CD1c-positive myeloid dendritic cell (primary cell): ENCODE measurements at regions not wholly inside any gene's neighbourhood (a gene's known extent, or its start where the extent isn't known, plus 50 kb on each side); places are given as distances from the start of the nearest gene placed in this dataset.

Experiments used
- DNase-seq: peaks from one replicate; pipeline ENCODE4 v3.0.0-alpha.2; 2016; ENCODE audit errors: extremely low spot score

- no peak for DNase-seq
Measured at GRCh38 chr6:126148853-126149252, 162.5 kb downstream of the TRMT11 start.

DNA sequence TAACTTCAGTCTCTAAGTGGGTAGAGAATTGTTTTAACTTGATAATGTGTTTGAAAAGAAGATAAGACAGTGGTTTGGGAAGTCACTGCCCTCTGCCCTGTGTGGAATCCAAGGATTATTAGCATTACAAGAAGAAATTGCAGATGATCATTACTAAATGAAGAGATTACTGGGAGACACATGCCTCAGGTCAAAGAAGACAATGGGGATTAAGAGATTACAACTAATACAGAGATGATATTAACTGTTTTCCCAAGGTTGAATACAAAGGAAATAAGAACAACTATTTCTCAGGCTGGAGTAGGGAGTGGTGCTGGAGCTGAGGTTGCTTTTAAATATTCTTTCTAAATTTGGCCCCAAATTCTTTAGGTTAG is 166.0 kb downstream of the TRMT11 start:
- DNase-seq: no peak

GRCh38 chr6:126153661-126154060 is 167.3 kb downstream of the TRMT11 start:
- DNase-seq: no peak

GRCh38 chr6:126156973-126157372 is 170.6 kb downstream of the TRMT11 start:
- no peak for DNase-seq

DNA sequence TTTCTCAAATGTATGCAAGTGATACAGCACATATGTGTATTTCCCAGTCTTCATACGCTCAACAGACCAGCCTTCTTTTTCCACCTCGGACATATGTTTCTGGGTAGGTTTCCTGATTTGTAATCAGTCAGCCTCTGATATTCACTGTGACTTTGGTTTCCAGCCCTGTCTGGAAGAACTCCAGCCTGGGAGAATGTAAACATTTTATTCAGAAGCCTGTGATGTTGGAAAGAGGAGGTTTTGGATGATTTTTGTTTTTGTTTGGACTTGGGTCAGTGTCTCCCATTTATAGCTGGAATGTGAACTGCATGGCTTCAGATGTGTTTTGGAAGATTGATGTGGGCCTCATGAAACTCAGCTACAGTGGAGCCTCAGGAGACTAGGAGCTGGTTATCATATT is 172.2 kb upstream of the CENPW start:
- no peak for DNase-seq

GRCh38 chr6:126170433-126170832 is 169.5 kb upstream of the CENPW start:
- DNase-seq: no peak

GRCh38 chr6:126170978-126171382 is 168.9 kb upstream of the CENPW start:
- DNase-seq: peak; percentile 50

- no peak for DNase-seq
Measured at GRCh38 chr6:126172131-126172530, 167.8 kb upstream of the CENPW start.

DNA sequence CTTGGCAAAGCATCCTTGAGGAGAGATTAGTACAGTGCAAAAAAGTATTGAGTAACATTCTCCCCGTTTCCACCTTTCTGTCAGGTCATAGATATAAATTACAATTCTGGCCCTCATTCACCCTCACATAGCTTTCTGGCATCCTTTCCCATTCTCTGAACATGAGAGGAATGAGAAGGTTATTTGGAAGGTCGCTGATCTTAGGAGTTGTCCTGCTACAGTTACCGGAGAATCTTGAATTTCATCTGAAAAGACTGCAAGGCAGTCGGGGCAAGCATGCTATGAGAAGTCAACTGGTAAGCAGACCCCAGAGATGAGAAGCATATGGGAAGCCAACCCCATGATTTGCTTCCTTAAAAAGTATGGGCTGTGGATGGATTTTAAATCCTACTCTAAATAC is 166.7 kb upstream of the CENPW start:
- no peak for DNase-seq

DNA sequence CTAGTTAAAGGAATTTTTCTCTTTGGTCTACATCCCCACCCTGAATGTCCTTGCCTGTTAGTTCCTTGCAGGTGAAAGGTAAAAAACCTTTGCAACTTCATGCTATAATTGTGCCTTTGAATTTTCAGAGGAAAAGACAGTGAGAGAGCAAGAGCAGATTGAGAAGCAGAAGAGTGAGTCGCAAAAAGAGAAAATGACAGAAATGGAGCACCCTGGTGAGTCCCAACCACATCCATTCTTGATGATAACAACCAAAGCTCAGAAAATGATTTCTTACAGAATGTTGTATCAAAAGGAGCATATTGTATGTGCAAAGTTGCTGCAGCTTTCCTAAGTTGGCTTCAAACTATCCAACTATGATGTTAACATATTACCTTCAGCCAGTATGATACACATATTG is 165.2 kb upstream of the CENPW start:
- no peak for DNase-seq

DNA sequence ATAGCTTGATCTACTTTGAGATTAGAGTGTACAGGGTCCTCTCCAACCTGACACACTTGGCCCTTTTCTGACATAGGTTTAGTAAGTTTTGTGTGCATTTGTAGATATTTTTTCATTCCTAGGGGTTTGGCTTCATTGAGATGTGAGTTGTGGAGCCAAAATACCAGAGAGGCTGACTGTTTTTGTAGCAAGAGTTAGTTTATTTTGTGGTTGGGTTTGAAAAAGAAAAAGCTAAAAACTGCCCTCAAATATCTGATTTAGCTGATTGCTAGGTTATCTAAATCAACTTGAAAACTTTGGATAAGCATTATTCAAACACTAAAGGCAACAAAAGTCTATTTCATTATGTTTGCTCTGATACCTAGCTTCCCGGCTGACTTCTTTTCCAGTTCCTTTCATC is 164.7 kb upstream of the CENPW start:
- no peak for DNase-seq

DNA sequence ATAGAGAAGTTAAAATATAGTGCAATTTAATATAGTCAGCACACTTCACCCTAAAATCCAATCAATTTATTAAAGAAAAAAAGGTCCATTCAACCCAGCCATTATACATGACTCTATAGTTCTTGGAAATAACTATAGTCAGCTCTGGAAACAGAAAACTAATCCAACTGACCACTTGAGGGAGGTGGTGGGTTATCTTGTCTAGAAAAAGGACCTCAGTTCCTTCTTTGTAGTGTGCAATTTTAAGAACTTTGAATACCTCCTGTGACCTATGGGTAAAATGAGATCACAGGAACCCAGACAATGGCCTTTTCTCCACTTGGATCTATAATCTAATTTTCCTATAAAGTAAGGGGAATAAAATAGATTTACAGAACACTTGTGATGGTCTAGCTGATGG is 163.6 kb upstream of the CENPW start:
- DNase-seq: no peak

DNA sequence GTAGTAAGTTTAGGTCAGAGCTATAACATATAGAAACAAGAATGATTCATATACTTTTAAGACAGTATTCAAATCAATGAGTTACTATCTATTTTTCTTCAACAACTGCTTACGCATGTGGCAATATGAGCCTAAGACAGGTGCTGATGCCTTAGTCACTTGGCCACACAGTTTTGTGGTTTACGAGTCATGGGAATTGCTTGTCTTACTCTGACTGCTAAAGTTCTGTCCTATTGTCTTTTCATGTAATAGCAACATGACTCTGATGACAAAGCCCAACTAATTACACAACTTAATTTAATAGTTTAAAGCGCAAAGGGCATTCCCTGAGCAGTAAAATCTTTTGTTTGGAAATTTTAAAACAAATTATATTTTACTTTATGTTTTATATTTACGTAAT is 159.3 kb upstream of the CENPW start:
- DNase-seq: no peak

GRCh38 chr6:126181173-126181741 is 158.7 kb upstream of the CENPW start:
- DNase-seq: no peak

- no peak for DNase-seq
Measured at GRCh38 chr6:126181890-126182289, 158.0 kb upstream of the CENPW start.

- DNase-seq: no peak
Measured at GRCh38 chr6:126182650-126183311, 157.1 kb upstream of the CENPW start.

- no peak for DNase-seq
Measured at GRCh38 chr6:126185774-126186173, 154.1 kb upstream of the CENPW start.

- no peak for DNase-seq
Measured at GRCh38 chr6:126188279-126188909, 151.5 kb upstream of the CENPW start.

DNA sequence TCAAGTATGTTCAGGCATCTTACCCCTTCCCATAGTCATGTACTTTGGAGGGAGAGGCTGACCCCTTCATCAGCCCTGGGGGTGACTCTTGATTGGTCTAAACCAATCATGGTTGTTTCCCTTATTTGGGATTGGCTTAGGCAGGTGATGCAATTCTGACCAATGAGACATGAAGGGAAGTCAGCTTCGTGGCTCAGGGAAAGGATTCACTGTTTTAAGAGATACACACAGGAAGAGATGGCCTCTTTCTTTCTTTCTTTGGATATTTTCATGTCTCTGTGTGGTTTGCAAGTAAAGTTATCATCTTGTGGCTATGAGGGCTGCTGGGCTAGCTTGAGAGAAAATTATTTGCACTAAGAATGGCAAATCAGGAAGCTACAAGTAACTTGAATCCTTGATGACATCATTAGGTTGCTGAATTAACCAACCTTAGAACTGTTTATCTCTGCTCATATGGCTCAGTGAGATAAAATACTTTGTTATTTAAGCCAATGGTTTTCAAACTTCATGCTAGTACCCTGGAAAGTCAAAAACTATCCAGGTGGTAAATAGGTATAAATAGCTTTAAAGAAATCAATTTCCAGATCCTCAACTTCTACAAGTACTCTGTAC is 144.2 kb upstream of the CENPW start:
- no peak for DNase-seq

GRCh38 chr6:126198631-126199030 is 141.3 kb upstream of the CENPW start:
- no peak for DNase-seq

DNA sequence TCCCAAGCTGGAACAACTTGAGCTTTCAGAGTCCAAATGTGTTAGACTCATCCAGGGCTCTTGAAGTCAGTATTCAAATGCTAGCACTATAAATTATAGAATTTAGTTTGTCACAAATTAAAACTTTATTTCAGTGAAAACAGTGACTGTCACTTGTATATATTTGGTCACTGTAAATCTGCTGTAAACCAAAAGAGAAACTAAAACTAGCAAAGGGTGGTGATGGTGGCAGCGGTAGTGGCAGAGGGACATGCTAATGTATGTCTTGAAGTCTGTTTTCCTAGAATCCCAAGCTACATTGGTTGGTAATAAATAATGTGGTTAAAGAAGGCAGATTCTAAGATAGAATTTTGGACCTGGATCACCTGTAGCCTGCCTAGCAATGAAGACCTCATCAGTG is 140.4 kb upstream of the CENPW start:
- no peak for DNase-seq

GRCh38 chr6:126202707-126203106 is 137.2 kb upstream of the CENPW start:
- DNase-seq: no peak

- no peak for DNase-seq
Measured at GRCh38 chr6:126204126-126204525, 135.8 kb upstream of the CENPW start.
